Liver (tissue), 8 donors: ENCODE measurements at regions not wholly inside any gene's neighbourhood (a gene's known extent, or its start where the extent isn't known, plus 50 kb on each side); places are given as distances from the start of the nearest gene placed in this dataset.

Source experiments
- DNase-seq: peaks from one replicate; pipeline ENCODE4 v3.0.0-alpha.2; 2017; ENCODE audit warnings: low spot score
- H3K27ac ChIP-seq, 2 donors: one replicate each; pipeline ENCODE4 v1.7.0; 2013; ENCODE audit warnings: inconsistent platforms in 2 of 2, low read length in 2 of 2, control low read depth in 1 of 2, low read depth in 1 of 2, mild to moderate bottlenecking in 1 of 2
- H3K27me3 ChIP-seq, 4 donors: one replicate each; pipeline versions ENCODE4 v1.6.1 to v1.7.0; 2013; ENCODE audit warnings: low read length in 3 of 4, inconsistent platforms in 1 of 4, mild to moderate bottlenecking in 1 of 4, moderate library complexity in 1 of 4; ENCODE audit not compliant: control insufficient read depth in 4 of 4, insufficient read depth in 4 of 4
- H3K36me3 ChIP-seq, 4 donors: one replicate each; pipeline versions ENCODE4 v1.6.1 to v1.7.0; 2013; ENCODE audit warnings: low read length in 3 of 4, mild to moderate bottlenecking in 3 of 4, low read depth in 1 of 4, moderate library complexity in 1 of 4; ENCODE audit not compliant: control insufficient read depth in 4 of 4, insufficient read depth in 3 of 4
- H3K4me1 ChIP-seq, 4 donors: one replicate each; pipeline versions ENCODE4 v1.6.1 to v1.7.0; 2013; ENCODE audit warnings: low read length in 3 of 4, mild to moderate bottlenecking in 3 of 4, moderate library complexity in 1 of 4; ENCODE audit not compliant: control insufficient read depth in 4 of 4, insufficient read depth in 4 of 4
- H3K4me3 ChIP-seq, 3 donors: one replicate each; pipeline versions ENCODE4 v1.6.1 to v1.7.0; 2013; ENCODE audit warnings: low read length in 3 of 3, control low read depth in 1 of 3, low read depth in 1 of 3, mild to moderate bottlenecking in 1 of 3
- H3K9ac ChIP-seq, 2 donors: one replicate each; pipeline ENCODE4 v1.7.0; 2013; ENCODE audit warnings: low read length in 2 of 2, mild to moderate bottlenecking in 2 of 2, moderate library complexity in 2 of 2, control low read depth in 1 of 2, low read depth in 1 of 2
- H3K9me3 ChIP-seq, 4 donors: one replicate each; pipeline versions ENCODE4 v1.6.1 to v1.7.0; 2013; ENCODE audit warnings: low read length in 3 of 4; ENCODE audit not compliant: control insufficient read depth in 4 of 4
- EGR1 ChIP-seq, 2 donors: IDR thresholded peaks; 2 replicates each; pipeline ENCODE4 v1.6.1; 2016 to 2018; ENCODE audit warnings: antibody characterized with exemption in 2 of 2, low read depth in 2 of 2
- FOXA1 ChIP-seq: IDR thresholded peaks from 2 replicates; pipeline ENCODE4 v1.6.1; 2016; ENCODE audit warnings: antibody characterized with exemption
- FOXA2 ChIP-seq: IDR thresholded peaks from 2 replicates; pipeline ENCODE4 v1.6.1; 2016; ENCODE audit warnings: antibody characterized with exemption
- GABPA ChIP-seq, 2 donors: IDR thresholded peaks in 1 of 2; conservative IDR thresholded peaks in 1 of 2; 2 replicates each; pipeline ENCODE4 v1.6.1; 2016; ENCODE audit warnings: antibody characterized with exemption in 2 of 2, mild to moderate bottlenecking in 1 of 2, moderate library complexity in 1 of 2
- HNF4A ChIP-seq, 2 donors: conservative IDR thresholded peaks; 2 replicates each; pipeline ENCODE4 v1.6.1; 2016; ENCODE audit warnings: antibody characterized with exemption in 2 of 2, mild to moderate bottlenecking in 2 of 2
- HNF4G ChIP-seq: IDR thresholded peaks from 2 replicates; pipeline ENCODE4 v1.6.1; 2016; ENCODE audit warnings: antibody characterized with exemption
- NR2F2 ChIP-seq: IDR thresholded peaks from 2 replicates; pipeline ENCODE4 v1.6.1; 2016; ENCODE audit warnings: antibody characterized with exemption
- RAD21 ChIP-seq, 2 donors: IDR thresholded peaks; 2 replicates each; pipeline ENCODE4 v1.6.1; 2016; ENCODE audit warnings: antibody characterized with exemption in 2 of 2, mild to moderate bottlenecking in 2 of 2
- RXRA ChIP-seq, 2 donors: IDR thresholded peaks; 2 replicates each; pipeline ENCODE4 v1.6.1; 2017 to 2018; ENCODE audit warnings: antibody characterized with exemption in 2 of 2, mild to moderate bottlenecking in 1 of 2
- SP1 ChIP-seq: IDR thresholded peaks from 2 replicates; pipeline ENCODE4 v1.6.1; 2018; ENCODE audit warnings: antibody characterized with exemption, mild to moderate bottlenecking
- TAF1 ChIP-seq: conservative IDR thresholded peaks from 2 replicates; pipeline ENCODE4 v1.6.1; 2016; ENCODE audit warnings: antibody characterized with exemption, mild to moderate bottlenecking
- YY1 ChIP-seq: IDR thresholded peaks from 2 replicates; pipeline ENCODE4 v1.6.1; 2016; ENCODE audit warnings: antibody characterized with exemption, mild to moderate bottlenecking
- WGBS: extraction: QIAGEN DNeasy Blood & Tissue Kit; methylation state at CpG from one replicate; pipeline ENCODE4 v1.1.7; 2013; 5-methylcytosine and 5-hydroxymethylcytosine counted together
- TF ChIP-seq, protein P1 (sequence below): IDR thresholded peaks from 2 replicates; pipeline ENCODE4 v1.6.1; 2016; ENCODE audit warnings: antibody characterized with exemption, mild to moderate bottlenecking
- TF ChIP-seq, protein P2 (sequence below): IDR thresholded peaks from 2 replicates; pipeline ENCODE4 v1.6.1; 2016; ENCODE audit warnings: antibody characterized with exemption
- TF ChIP-seq, protein P3 (sequence below): IDR thresholded peaks from 2 replicates; pipeline ENCODE4 v1.6.1; 2016; ENCODE audit warnings: antibody characterized with exemption
- TF ChIP-seq, protein P4 (sequence below): fragments of 150-350 bp; IDR thresholded peaks from 2 replicates; pipeline ENCODE4 v1.5.1; 2017; ENCODE audit warnings: improper control_type of control experiment, low read depth, low read length; ENCODE audit not compliant: missing input control
- donor health status: healthy.
- donor health status: healthy.
- donor health status: healthy.
- donor health status: healthy.
- donor health status: healthy.

DNA sequence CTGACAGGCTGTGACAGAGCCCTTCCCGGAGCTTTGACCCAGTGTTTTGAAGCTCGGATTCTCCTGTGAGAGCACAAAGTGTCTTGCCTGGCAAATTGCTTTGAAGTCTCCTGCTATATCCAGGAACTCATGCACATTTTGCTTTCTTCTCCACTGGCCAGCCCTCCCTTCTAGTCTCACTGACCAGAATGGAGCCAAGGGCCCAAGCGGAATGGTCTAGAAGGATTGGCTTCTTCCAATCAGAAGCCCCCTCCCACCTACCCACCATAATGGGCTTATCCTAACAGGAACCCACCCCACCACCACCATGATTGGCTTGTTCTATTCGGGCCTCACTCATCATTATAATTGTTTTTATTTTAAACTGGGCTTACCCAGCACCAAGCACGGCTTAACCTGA is 130.1 kb downstream of the PXDC1 start:
- H3K27me3 ChIP-seq, result no peaks in the 10 kb centered on the region
- H3K4me1 ChIP-seq, result no peaks in the 10 kb centered on the region
- WGBS, result 94% methylated on average over 5 of the region's 5 CpGs
- DNase-seq, result no peak
- no peak overlapping the region for H3K4me3 ChIP-seq
- TF ChIP-seq EGR1 (IDR thresholded peaks at IDR 0.05; ENCODE audit: low read depth in 2 of 2) (no peak), SP1 (no peak), FOXA2 (no peak), HNF4G (no peak), RXRA (IDR thresholded peaks at IDR 0.05) (no peak), YY1 (no peak), TAF1 (no peak), GABPA (IDR thresholded peaks at IDR 0.05 in 1 of 2, conservative IDR thresholded peaks at IDR 0.05 in 1 of 2) (no peak), RAD21 (IDR thresholded peaks at IDR 0.05) (no peak), NR2F2 (no peak), FOXA1 (no peak), HNF4A (conservative IDR thresholded peaks at IDR 0.05) (no peak)
- TF ChIP-seq, protein P1, sequence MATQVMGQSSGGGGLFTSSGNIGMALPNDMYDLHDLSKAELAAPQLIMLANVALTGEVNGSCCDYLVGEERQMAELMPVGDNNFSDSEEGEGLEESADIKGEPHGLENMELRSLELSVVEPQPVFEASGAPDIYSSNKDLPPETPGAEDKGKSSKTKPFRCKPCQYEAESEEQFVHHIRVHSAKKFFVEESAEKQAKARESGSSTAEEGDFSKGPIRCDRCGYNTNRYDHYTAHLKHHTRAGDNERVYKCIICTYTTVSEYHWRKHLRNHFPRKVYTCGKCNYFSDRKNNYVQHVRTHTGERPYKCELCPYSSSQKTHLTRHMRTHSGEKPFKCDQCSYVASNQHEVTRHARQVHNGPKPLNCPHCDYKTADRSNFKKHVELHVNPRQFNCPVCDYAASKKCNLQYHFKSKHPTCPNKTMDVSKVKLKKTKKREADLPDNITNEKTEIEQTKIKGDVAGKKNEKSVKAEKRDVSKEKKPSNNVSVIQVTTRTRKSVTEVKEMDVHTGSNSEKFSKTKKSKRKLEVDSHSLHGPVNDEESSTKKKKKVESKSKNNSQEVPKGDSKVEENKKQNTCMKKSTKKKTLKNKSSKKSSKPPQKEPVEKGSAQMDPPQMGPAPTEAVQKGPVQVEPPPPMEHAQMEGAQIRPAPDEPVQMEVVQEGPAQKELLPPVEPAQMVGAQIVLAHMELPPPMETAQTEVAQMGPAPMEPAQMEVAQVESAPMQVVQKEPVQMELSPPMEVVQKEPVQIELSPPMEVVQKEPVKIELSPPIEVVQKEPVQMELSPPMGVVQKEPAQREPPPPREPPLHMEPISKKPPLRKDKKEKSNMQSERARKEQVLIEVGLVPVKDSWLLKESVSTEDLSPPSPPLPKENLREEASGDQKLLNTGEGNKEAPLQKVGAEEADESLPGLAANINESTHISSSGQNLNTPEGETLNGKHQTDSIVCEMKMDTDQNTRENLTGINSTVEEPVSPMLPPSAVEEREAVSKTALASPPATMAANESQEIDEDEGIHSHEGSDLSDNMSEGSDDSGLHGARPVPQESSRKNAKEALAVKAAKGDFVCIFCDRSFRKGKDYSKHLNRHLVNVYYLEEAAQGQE, result no peak
- TF ChIP-seq, protein P2, sequence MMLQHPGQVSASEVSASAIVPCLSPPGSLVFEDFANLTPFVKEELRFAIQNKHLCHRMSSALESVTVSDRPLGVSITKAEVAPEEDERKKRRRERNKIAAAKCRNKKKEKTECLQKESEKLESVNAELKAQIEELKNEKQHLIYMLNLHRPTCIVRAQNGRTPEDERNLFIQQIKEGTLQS, result no peak
- TF ChIP-seq, protein P3, sequence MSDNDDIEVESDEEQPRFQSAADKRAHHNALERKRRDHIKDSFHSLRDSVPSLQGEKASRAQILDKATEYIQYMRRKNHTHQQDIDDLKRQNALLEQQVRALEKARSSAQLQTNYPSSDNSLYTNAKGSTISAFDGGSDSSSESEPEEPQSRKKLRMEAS, result no peak
- TF ChIP-seq, protein P4, sequence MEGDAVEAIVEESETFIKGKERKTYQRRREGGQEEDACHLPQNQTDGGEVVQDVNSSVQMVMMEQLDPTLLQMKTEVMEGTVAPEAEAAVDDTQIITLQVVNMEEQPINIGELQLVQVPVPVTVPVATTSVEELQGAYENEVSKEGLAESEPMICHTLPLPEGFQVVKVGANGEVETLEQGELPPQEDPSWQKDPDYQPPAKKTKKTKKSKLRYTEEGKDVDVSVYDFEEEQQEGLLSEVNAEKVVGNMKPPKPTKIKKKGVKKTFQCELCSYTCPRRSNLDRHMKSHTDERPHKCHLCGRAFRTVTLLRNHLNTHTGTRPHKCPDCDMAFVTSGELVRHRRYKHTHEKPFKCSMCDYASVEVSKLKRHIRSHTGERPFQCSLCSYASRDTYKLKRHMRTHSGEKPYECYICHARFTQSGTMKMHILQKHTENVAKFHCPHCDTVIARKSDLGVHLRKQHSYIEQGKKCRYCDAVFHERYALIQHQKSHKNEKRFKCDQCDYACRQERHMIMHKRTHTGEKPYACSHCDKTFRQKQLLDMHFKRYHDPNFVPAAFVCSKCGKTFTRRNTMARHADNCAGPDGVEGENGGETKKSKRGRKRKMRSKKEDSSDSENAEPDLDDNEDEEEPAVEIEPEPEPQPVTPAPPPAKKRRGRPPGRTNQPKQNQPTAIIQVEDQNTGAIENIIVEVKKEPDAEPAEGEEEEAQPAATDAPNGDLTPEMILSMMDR, result no peak
- no peak overlapping the region for H3K9ac ChIP-seq
- no peaks in the 10 kb centered on the region for H3K9me3 ChIP-seq
- H3K36me3 ChIP-seq, result no peaks in the 10 kb centered on the region
- no peak overlapping the region for H3K27ac ChIP-seq

DNA sequence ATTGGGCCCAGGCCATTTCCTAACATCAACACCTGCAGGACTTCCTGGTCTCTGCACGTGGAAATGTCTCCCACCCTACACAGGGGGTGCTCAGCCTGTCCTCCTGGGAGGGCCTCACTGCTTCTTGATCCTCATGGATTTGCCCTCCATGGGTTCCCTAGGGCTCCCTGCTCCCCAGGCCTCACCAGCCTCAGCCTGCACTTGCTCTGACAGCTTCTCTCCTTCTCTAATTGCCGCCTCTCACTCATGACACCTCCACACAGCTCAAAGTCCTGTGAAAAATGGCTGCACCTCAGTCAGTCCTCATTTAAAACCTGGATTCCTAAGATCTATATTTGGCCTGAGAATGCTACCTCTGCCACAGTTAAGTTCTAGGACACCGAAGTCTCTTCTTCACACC is 130.6 kb downstream of the PXDC1 start:
- no peak for DNase-seq
- WGBS, result 88% methylated on average over 3 of the region's 3 CpGs

More for the DNA sequence above, 130.6 kb downstream of the PXDC1 start:
- Histone ChIP-seq H3K4me1 (no peaks in the 10 kb centered on the region), H3K4me3 (no peak overlapping the region), H3K27me3 (no peaks in the 10 kb centered on the region), H3K36me3 (no peaks in the 10 kb centered on the region), H3K27ac (no peak overlapping the region), H3K9me3 (no peaks in the 10 kb centered on the region), H3K9ac (no peak overlapping the region)
- TF ChIP-seq NR2F2, result no peak
